ENCODE measurements at regions not wholly inside any gene's neighbourhood (a gene's known extent, or its start where the extent isn't known, plus 50 kb on each side); places are given as distances from the start of the nearest gene placed in this dataset.

DNA sequence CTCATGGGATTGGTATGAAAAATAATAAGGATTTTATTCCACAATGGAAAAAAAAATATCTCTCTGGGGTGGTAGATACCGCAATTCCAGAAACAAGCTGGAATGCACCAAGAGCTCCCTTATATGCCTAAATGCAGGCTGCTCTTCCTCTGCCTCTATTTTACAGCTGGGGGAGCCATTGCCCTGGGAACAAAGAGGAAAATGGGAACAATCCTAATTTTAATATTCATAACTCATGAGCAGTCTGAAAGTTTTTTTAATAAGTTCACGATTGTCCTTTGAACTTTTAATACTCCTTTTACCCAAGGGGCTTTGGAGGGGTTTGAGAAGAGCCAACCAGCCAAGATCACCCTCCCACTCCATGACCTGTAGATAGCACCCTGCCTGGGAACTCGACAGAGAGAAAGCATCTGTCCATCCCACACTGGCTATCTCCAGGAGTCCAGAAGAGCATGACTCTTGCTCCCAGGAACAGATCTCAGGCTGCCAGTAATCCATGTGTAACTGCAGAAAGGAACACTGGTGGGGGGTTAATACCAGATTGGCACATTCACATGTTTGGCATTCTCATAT is 74.7 kb downstream of the CD83 start:
- TF ChIP-seq, protein P1, sequence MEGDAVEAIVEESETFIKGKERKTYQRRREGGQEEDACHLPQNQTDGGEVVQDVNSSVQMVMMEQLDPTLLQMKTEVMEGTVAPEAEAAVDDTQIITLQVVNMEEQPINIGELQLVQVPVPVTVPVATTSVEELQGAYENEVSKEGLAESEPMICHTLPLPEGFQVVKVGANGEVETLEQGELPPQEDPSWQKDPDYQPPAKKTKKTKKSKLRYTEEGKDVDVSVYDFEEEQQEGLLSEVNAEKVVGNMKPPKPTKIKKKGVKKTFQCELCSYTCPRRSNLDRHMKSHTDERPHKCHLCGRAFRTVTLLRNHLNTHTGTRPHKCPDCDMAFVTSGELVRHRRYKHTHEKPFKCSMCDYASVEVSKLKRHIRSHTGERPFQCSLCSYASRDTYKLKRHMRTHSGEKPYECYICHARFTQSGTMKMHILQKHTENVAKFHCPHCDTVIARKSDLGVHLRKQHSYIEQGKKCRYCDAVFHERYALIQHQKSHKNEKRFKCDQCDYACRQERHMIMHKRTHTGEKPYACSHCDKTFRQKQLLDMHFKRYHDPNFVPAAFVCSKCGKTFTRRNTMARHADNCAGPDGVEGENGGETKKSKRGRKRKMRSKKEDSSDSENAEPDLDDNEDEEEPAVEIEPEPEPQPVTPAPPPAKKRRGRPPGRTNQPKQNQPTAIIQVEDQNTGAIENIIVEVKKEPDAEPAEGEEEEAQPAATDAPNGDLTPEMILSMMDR (IDR thresholded peaks at IDR 0.05): no peak
- TF ChIP-seq CREB1 (CRISPR knock-in tag; IDR thresholded peaks at IDR 0.05) (no peak), JUN (CRISPR knock-in tag; IDR thresholded peaks at IDR 0.05) (no peak), MYBL2 (CRISPR knock-in tag; IDR thresholded peaks at IDR 0.05) (no peak), FOXP1 (CRISPR knock-in tag; IDR thresholded peaks at IDR 0.05; ENCODE audit: borderline replicate concordance) (no peak), GABPB1 (CRISPR knock-in tag; IDR thresholded peaks at IDR 0.05) (no peak), ZNF317 (CRISPR knock-in tag; IDR thresholded peaks at IDR 0.05; ENCODE audit: borderline replicate concordance, low read depth) (no peak), NR3C1 (CRISPR knock-in tag; conservative IDR thresholded peaks at IDR 0.05; ENCODE audit: low read depth) (no peak)
- TF ChIP-seq, protein P2, sequence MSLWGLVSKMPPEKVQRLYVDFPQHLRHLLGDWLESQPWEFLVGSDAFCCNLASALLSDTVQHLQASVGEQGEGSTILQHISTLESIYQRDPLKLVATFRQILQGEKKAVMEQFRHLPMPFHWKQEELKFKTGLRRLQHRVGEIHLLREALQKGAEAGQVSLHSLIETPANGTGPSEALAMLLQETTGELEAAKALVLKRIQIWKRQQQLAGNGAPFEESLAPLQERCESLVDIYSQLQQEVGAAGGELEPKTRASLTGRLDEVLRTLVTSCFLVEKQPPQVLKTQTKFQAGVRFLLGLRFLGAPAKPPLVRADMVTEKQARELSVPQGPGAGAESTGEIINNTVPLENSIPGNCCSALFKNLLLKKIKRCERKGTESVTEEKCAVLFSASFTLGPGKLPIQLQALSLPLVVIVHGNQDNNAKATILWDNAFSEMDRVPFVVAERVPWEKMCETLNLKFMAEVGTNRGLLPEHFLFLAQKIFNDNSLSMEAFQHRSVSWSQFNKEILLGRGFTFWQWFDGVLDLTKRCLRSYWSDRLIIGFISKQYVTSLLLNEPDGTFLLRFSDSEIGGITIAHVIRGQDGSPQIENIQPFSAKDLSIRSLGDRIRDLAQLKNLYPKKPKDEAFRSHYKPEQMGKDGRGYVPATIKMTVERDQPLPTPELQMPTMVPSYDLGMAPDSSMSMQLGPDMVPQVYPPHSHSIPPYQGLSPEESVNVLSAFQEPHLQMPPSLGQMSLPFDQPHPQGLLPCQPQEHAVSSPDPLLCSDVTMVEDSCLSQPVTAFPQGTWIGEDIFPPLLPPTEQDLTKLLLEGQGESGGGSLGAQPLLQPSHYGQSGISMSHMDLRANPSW (CRISPR knock-in tag; conservative IDR thresholded peaks at IDR 0.05; ENCODE audit: low read depth): no peak
- TF ChIP-seq, protein P3, sequence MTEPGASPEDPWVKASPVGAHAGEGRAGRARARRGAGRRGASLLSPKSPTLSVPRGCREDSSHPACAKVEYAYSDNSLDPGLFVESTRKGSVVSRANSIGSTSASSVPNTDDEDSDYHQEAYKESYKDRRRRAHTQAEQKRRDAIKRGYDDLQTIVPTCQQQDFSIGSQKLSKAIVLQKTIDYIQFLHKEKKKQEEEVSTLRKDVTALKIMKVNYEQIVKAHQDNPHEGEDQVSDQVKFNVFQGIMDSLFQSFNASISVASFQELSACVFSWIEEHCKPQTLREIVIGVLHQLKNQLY (CRISPR knock-in tag; IDR thresholded peaks at IDR 0.05): no peak
- TF ChIP-seq, protein P4, sequence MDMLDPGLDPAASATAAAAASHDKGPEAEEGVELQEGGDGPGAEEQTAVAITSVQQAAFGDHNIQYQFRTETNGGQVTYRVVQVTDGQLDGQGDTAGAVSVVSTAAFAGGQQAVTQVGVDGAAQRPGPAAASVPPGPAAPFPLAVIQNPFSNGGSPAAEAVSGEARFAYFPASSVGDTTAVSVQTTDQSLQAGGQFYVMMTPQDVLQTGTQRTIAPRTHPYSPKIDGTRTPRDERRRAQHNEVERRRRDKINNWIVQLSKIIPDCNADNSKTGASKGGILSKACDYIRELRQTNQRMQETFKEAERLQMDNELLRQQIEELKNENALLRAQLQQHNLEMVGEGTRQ (CRISPR knock-in tag; IDR thresholded peaks at IDR 0.05): no peak
- TF ChIP-seq, protein P5, sequence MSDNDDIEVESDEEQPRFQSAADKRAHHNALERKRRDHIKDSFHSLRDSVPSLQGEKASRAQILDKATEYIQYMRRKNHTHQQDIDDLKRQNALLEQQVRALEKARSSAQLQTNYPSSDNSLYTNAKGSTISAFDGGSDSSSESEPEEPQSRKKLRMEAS (CRISPR knock-in tag; IDR thresholded peaks at IDR 0.05): no peak
